BJ (cell line): ENCODE measurements at regions not wholly inside any gene's neighbourhood (a gene's known extent, or its start where the extent isn't known, plus 50 kb on each side); places are given as distances from the start of the nearest gene placed in this dataset.

Experiments
- CTCF ChIA-PET: fragments of 350-600 bp; formaldehyde crosslinking; extraction: SDS; loops from one replicate; lab custom pipeline; 2021; ENCODE audit warnings: antibody characterized with exemption, inconsistent platforms; lab: Yijun Ruan, JAX
- POLR2A ChIA-PET: fragments of 300-600 bp; sonication (Branson Sonifier 250); formaldehyde crosslinking; extraction: SDS; loops from one replicate; lab custom pipeline; 2021; ENCODE audit warnings: antibody characterized with exemption; lab: Charles Lee
- DNase-seq: peaks from one replicate; pipeline ENCODE4 v3.0.0-alpha.2; 2011; ENCODE audit warnings: low read depth
- H3K27me3 ChIP-seq: 2 replicates; pipeline ENCODE4 v1.6.0; 2011; ENCODE audit warnings: low read length; ENCODE audit not compliant: control insufficient read depth, insufficient read depth
- H3K36me3 ChIP-seq: 2 replicates; pipeline ENCODE4 v1.5.1; 2011; ENCODE audit warnings: low read length; ENCODE audit not compliant: control insufficient read depth, insufficient read depth
- H3K4me3 ChIP-seq: 2 replicates; pipeline ENCODE4 v1.5.1; 2011; ENCODE audit warnings: low read depth, mild to moderate bottlenecking, control low read depth, low read length
- CTCF ChIP-seq: IDR thresholded peaks from 2 replicates; pipeline ENCODE4 v1.5.1; 2011; ENCODE audit warnings: low read depth, mild to moderate bottlenecking, control low read depth, inconsistent platforms, low read length, moderate library complexity; ENCODE audit not compliant: insufficient read depth

- POLR2A ChIA-PET: interaction anchor here (0.6 to 5.8 kb wide), 12 partner anchors 9 to 178 kb away, joined by 3 to 83 read pairs (median 10); a partner anchor contains a TSS
- Histone ChIP-seq H3K36me3 (no peaks in the 10 kb centered on the region), H3K27me3 (no peaks in the 10 kb centered on the region), H3K4me3 (peak overlapping the region; percentile 82)
- no peak for DNase-seq
- no peak for TF ChIP-seq CTCF
- CTCF ChIA-PET: interaction anchor here (0.6 to 2.2 kb wide), 4 partner anchors 9 to 398 kb away, joined by 3 to 6 read pairs (median 5); a partner anchor contains a TSS
Observed at GRCh38 chr6:26197636-26197932, 110.4 kb downstream of the HFE start.

GRCh38 chr6:26197933-26198721 is 110.9 kb downstream of the HFE start:
- Histone ChIP-seq H3K4me3 (peak overlapping the region; percentile 82), H3K27me3 (no peaks in the 10 kb centered on the region), H3K36me3 (no peaks in the 10 kb centered on the region)
- POLR2A ChIA-PET: interaction anchor here (0.6 to 5.8 kb wide), 22 partner anchors 10 to 949 kb away, joined by 3 to 83 read pairs (median 7); a partner anchor contains a TSS
- CTCF ChIA-PET: interaction anchor here (0.6 to 2.2 kb wide), 3 partner anchors 10 to 397 kb away, joined by 3 to 6 read pairs (median 5); a partner anchor contains a TSS
- DNase-seq: no peak
- peak; percentile 12; the same call in 1 of the 2 replicates for TF ChIP-seq CTCF

GRCh38 chr6:26198722-26199056 is 111.5 kb downstream of the HFE start:
- Histone ChIP-seq H3K36me3 (no peaks in the 10 kb centered on the region), H3K4me3 (peak overlapping the region; percentile 82), H3K27me3 (no peaks in the 10 kb centered on the region)
- ChIA-PET POLR2A (interaction anchor here (0.6 to 5.8 kb wide), 22 partner anchors 10 to 1692 kb away, joined by 3 to 83 read pairs (median 7); a partner anchor contains a TSS), CTCF (interaction anchor here (0.6 to 2.2 kb wide), 5 partner anchors 10 to 397 kb away, joined by 3 to 6 read pairs (median 4); a partner anchor contains a TSS)
- TF ChIP-seq CTCF: no peak
- DNase-seq: no peak

- no peaks in the 10 kb centered on the region for H3K27me3 ChIP-seq
- POLR2A ChIA-PET: interaction anchor here (0.6 to 5.8 kb wide), 27 partner anchors 11 to 1691 kb away, joined by 3 to 83 read pairs (median 5); a partner anchor contains a TSS
- no peaks in the 10 kb centered on the region for H3K36me3 ChIP-seq
- peak; percentile 92 for DNase-seq
- CTCF ChIA-PET: interaction anchor here (0.6 to 2.2 kb wide), 7 partner anchors 11 to 1696 kb away, joined by 3 to 6 read pairs (median 3); a partner anchor contains a TSS
- TF ChIP-seq CTCF: no peak
- peak overlapping the region; percentile 82 for H3K4me3 ChIP-seq
Observed at GRCh38 chr6:26199057-26199772, 112.0 kb downstream of the HFE start.
